Keratinocyte (primary cell): ENCODE measurements at regions not wholly inside any gene's neighbourhood (a gene's known extent, or its start where the extent isn't known, plus 50 kb on each side); places are given as distances from the start of the nearest gene placed in this dataset.

Source experiments
- DNase-seq: peaks from one replicate; pipeline ENCODE4 v3.0.0-alpha.2; 2011; ENCODE audit warnings: low read depth, missing footprints, low spot score
- FAIRE-seq: peaks from 2 replicates; lab custom pipeline; 2011; peaks lifted over from hg19 to GRCh38; lab: Jason Lieb, UNC
- H2AFZ ChIP-seq: 2 replicates; pipeline ENCODE4 v1.6.0; 2012; ENCODE audit warnings: low read length, control low read depth, inconsistent platforms; ENCODE audit not compliant: control insufficient read depth
- H3K27ac ChIP-seq: 2 replicates; pipeline ENCODE4 v1.5.1; 2011; ENCODE audit warnings: low read length; ENCODE audit not compliant: control insufficient read depth, insufficient read depth
- H3K27me3 ChIP-seq: 3 replicates; pipeline ENCODE4 v1.6.0; 2011; ENCODE audit warnings: low read length; ENCODE audit not compliant: control insufficient read depth, insufficient read depth; ENCODE audit errors: extremely low read depth
- H3K36me3 ChIP-seq, 2 experiments: 2 replicates in 1 of 2; 3 replicates in 1 of 2; pipeline ENCODE4 v1.5.1; 2011; ENCODE audit warnings: low read length in 2 of 2, mild to moderate bottlenecking in 1 of 2; ENCODE audit not compliant: control insufficient read depth in 2 of 2, insufficient read depth in 2 of 2; ENCODE audit errors: extremely low read depth in 1 of 2
- H3K4me1 ChIP-seq: 3 replicates; pipeline ENCODE4 v1.5.1; 2011; ENCODE audit warnings: low read length; ENCODE audit not compliant: control insufficient read depth, insufficient read depth; ENCODE audit errors: extremely low read depth
- H3K4me2 ChIP-seq: 3 replicates; pipeline ENCODE4 v1.6.0; 2011; ENCODE audit warnings: low read depth, low read length; ENCODE audit not compliant: control insufficient read depth, insufficient read depth; ENCODE audit errors: extremely low read depth
- H3K4me3 ChIP-seq, 3 experiments: fragments of 200-600 bp in 1 of 3; sonication (generic) in 1 of 3; 2 replicates in 2 of 3; 3 replicates in 1 of 3; pipeline ENCODE4 v1.5.1; 2011 to 2016; ENCODE audit warnings: low read length in 3 of 3, mild to moderate bottlenecking in 3 of 3, control low read depth in 2 of 3, inconsistent platforms in 1 of 3, low read depth in 1 of 3, mixed read lengths in 1 of 3, mixed run types in 1 of 3, moderate library complexity in 1 of 3; ENCODE audit not compliant: control insufficient read depth in 2 of 3, insufficient read depth in 2 of 3; ENCODE audit errors: extremely low read depth in 1 of 3
- H3K79me2 ChIP-seq: 2 replicates; pipeline ENCODE4 v1.6.0; 2012; ENCODE audit warnings: low read length; ENCODE audit not compliant: control insufficient read depth, insufficient read depth
- H3K9ac ChIP-seq: 3 replicates; pipeline ENCODE4 v1.6.0; 2011; ENCODE audit warnings: low read length; ENCODE audit not compliant: control insufficient read depth, insufficient read depth; ENCODE audit errors: extremely low read depth
- H3K9me1 ChIP-seq: 3 replicates; pipeline ENCODE4 v1.6.0; 2011; ENCODE audit warnings: low read length; ENCODE audit not compliant: control insufficient read depth, insufficient read depth; ENCODE audit errors: extremely low read depth
- H3K9me3 ChIP-seq: 2 replicates; pipeline ENCODE4 v1.5.1; 2012; ENCODE audit warnings: low read depth, low read length; ENCODE audit not compliant: control insufficient read depth
- H4K20me1 ChIP-seq: 3 replicates; pipeline ENCODE4 v1.6.0; 2011; ENCODE audit warnings: low read length; ENCODE audit not compliant: control insufficient read depth, insufficient read depth; ENCODE audit errors: extremely low read depth
- EZH2 ChIP-seq: IDR thresholded peaks from one replicate; pipeline ENCODE4 v1.6.1; 2012; ENCODE audit warnings: inconsistent platforms, mild to moderate bottlenecking, low read length, moderate library complexity
- dilution Hi-C: fragments of 300-500 bp; cut with MboI; formaldehyde crosslinking; loops from one replicate; pipeline ENCODE4 v1.7.0; 2020; ENCODE audit warnings: low sequenced_read_pairs; ENCODE audit not compliant: extremely low pct_ligation_motif_present
- TF ChIP-seq, protein P1 (sequence below), 3 experiments: IDR thresholded peaks in 1 of 3; conservative IDR thresholded peaks in 1 of 3; optimal IDR thresholded peaks in 1 of 3; 2 replicates in 2 of 3; 3 replicates in 1 of 3; pipeline versions ENCODE3 to v1.5.1; 2011; ENCODE audit warnings: low read length in 3 of 3, mild to moderate bottlenecking in 3 of 3, moderate library complexity in 2 of 3, control low read depth in 1 of 3, inconsistent platforms in 1 of 3; ENCODE audit not compliant: insufficient read depth in 2 of 3; ENCODE audit errors: extremely low read depth in 1 of 3

- no peak for FAIRE-seq
- Histone ChIP-seq H3K9me3 (no peaks in the 10 kb centered on the region), H3K27ac (no peak overlapping the region), H3K79me2 (no peaks in the 10 kb centered on the region), H3K4me1 (no peaks in the 10 kb centered on the region), H3K9me1 (no peaks in the 10 kb centered on the region), H3K36me3 (no peaks in the 10 kb centered on the region), H3K4me2 (no peak overlapping the region), H3K4me3 (no peak overlapping the region), H4K20me1 (no peaks in the 10 kb centered on the region), H3K9ac (no peak overlapping the region), H3K27me3 (no peaks in the 10 kb centered on the region), H2AFZ (no peak overlapping the region)
- dilution Hi-C loops, result no loop called here
- TF ChIP-seq EZH2, result no peak
- TF ChIP-seq, protein P1, sequence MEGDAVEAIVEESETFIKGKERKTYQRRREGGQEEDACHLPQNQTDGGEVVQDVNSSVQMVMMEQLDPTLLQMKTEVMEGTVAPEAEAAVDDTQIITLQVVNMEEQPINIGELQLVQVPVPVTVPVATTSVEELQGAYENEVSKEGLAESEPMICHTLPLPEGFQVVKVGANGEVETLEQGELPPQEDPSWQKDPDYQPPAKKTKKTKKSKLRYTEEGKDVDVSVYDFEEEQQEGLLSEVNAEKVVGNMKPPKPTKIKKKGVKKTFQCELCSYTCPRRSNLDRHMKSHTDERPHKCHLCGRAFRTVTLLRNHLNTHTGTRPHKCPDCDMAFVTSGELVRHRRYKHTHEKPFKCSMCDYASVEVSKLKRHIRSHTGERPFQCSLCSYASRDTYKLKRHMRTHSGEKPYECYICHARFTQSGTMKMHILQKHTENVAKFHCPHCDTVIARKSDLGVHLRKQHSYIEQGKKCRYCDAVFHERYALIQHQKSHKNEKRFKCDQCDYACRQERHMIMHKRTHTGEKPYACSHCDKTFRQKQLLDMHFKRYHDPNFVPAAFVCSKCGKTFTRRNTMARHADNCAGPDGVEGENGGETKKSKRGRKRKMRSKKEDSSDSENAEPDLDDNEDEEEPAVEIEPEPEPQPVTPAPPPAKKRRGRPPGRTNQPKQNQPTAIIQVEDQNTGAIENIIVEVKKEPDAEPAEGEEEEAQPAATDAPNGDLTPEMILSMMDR (optimal IDR thresholded peaks at IDR 0.05 in 1 of 3, IDR thresholded peaks at IDR 0.05 in 1 of 3, conservative IDR thresholded peaks at IDR 0.05 in 1 of 3; ENCODE audit: extremely low read depth in 1 of 3, insufficient read depth in 2 of 3, low read length in 3 of 3), result no peak
- DNase-seq, result no peak
Measured at GRCh38 chr6:19205076-19205475, 632.1 kb upstream of the ID4 start.

GRCh38 chr6:19209202-19209601, 628.0 kb upstream of the ID4 start:
- no peak for TF ChIP-seq EZH2
- TF ChIP-seq, protein P1 (optimal IDR thresholded peaks at IDR 0.05 in 1 of 3, IDR thresholded peaks at IDR 0.05 in 1 of 3, conservative IDR thresholded peaks at IDR 0.05 in 1 of 3; ENCODE audit: extremely low read depth in 1 of 3, insufficient read depth in 2 of 3, low read length in 3 of 3), result no peak
- no peak overlapping the region for H3K4me3 ChIP-seq
- FAIRE-seq (no peak), DNase-seq (no peak)
- dilution Hi-C loops, result no loop called here
- no peak overlapping the region for H3K4me2 ChIP-seq
- H3K9me1 ChIP-seq, result no peaks in the 10 kb centered on the region
- H4K20me1 ChIP-seq, result no peaks in the 10 kb centered on the region
- no peaks in the 10 kb centered on the region for H3K36me3 ChIP-seq
- H3K9ac ChIP-seq, result no peak overlapping the region
- H3K4me1 ChIP-seq, result no peaks in the 10 kb centered on the region
- no peak overlapping the region for H2AFZ ChIP-seq
- no peaks in the 10 kb centered on the region for H3K9me3 ChIP-seq
- H3K27me3 ChIP-seq, result no peaks in the 10 kb centered on the region
- H3K27ac ChIP-seq, result no peak overlapping the region
- no peaks in the 10 kb centered on the region for H3K79me2 ChIP-seq
